Adrenal gland (tissue), 9 donors: ENCODE measurements at regions not wholly inside any gene's neighbourhood (a gene's known extent, or its start where the extent isn't known, plus 50 kb on each side); places are given as distances from the start of the nearest gene placed in this dataset.
A peak's percentile ranks its signal among the peaks of the same experiment; 100 is the strongest.

Source experiments
- DNase-seq, 7 donors: peaks; one replicate each; pipeline ENCODE4 v3.0.0-alpha.2; 2019 to 2020
- H3K27ac ChIP-seq, 5 donors: fragments of 200-600 bp; sonication (generic) in 4 of 5; 1 replicate in 3 of 5; 2 replicates in 2 of 5; pipeline versions ENCODE4 v1.5.1 to v1.8.0; 2016 to 2020; ENCODE audit warnings: mild to moderate bottlenecking in 1 of 5
- H3K27me3 ChIP-seq: fragments of 200-600 bp; 2 replicates; pipeline ENCODE4 v1.8.0; 2021
- H3K36me3 ChIP-seq, 2 donors: fragments of 200-600 bp; replicated peaks in 1 of 2; 1 replicate in 1 of 2; 2 replicates in 1 of 2; pipeline versions ENCODE4 v1.5.1 to v1.8.0; 2018 to 2022
- H3K4me1 ChIP-seq, 2 donors: fragments of 200-600 bp; replicated peaks in 1 of 2; 1 replicate in 1 of 2; 2 replicates in 1 of 2; pipeline versions ENCODE4 v1.5.1 to v1.8.0; 2018 to 2021
- H3K4me3 ChIP-seq, 4 donors: fragments of 200-600 bp; sonication (generic) in 3 of 4; one replicate each; pipeline ENCODE4 v1.5.1; 2016 to 2018
- H3K9me3 ChIP-seq, 3 donors: fragments of 200-600 bp; sonication (generic) in 1 of 3; replicated peaks in 1 of 3; 1 replicate in 2 of 3; 2 replicates in 1 of 3; pipeline versions ENCODE4 v1.5.1 to v1.8.0; 2016 to 2021
- CTCF ChIP-seq, 6 experiments: fragments of 450-650 bp in 4 of 6; fragments of 200-600 bp in 2 of 6; sonication (generic) in 1 of 6; IDR thresholded peaks; 1 replicate in 5 of 6; 2 replicates in 1 of 6; pipeline versions ENCODE4 v1.5.1 to v1.8.0; 2016 to 2021; ENCODE audit warnings: antibody characterized with exemption in 6 of 6, mild to moderate bottlenecking in 2 of 6, moderate library complexity in 1 of 6
- POLR2A ChIP-seq, 2 donors: fragments of 450-650 bp; IDR thresholded peaks; one replicate each; pipeline ENCODE4 v1.6.1; 2017; ENCODE audit warnings: antibody characterized with exemption in 2 of 2, mild to moderate bottlenecking in 2 of 2, moderate library complexity in 1 of 2
- WGBS, 4 donors: extraction: QIAGEN DNeasy Blood & Tissue Kit in 2 of 4; methylation state at CpG; one replicate each; pipeline versions ENCODE4 v1.1.5 to v1.1.7; 2013 to 2017; 5-methylcytosine and 5-hydroxymethylcytosine counted together
- intact Hi-C, 2 donors: fragments of 100-400 bp; cut with DNase I; formaldehyde crosslinking; loops; one replicate each; pipeline versions ENCODE4 v1.14.1 to v1.15.0; 2022 to 2023
- donor health status: healthy with polysubstance abuse.
- donor health status: Bipolar disorder and iron deficiency.
- donor health status: DM: yes; HTN: yes; CAD: no.
- donor health status: DM: no; HTN: no; CAD: no.
- donor health status: DM: no; HTN: no; CAD: no.

- Histone ChIP-seq H3K27me3 (no peaks in the 10 kb centered on the region), H3K36me3 (no peaks in the 10 kb centered on the region), H3K27ac (no peak overlapping the region), H3K4me3 (no peak overlapping the region), H3K4me1 (no peaks in the 10 kb centered on the region), H3K9me3 (no peaks in the 10 kb centered on the region)
- 67 to 85% (median 77%) methylated on average over 4 of the region's 4 CpGs for WGBS, 4 donors
- intact Hi-C loops: no loop called here
- no peak for DNase-seq
- TF ChIP-seq POLR2A (IDR thresholded peaks at IDR 0.05): no peak
- TF ChIP-seq CTCF (IDR thresholded peaks at IDR 0.05): no peak
Observed at GRCh38 chr20:37593710-37594109, 66.0 kb upstream of the BLCAP start.

DNA sequence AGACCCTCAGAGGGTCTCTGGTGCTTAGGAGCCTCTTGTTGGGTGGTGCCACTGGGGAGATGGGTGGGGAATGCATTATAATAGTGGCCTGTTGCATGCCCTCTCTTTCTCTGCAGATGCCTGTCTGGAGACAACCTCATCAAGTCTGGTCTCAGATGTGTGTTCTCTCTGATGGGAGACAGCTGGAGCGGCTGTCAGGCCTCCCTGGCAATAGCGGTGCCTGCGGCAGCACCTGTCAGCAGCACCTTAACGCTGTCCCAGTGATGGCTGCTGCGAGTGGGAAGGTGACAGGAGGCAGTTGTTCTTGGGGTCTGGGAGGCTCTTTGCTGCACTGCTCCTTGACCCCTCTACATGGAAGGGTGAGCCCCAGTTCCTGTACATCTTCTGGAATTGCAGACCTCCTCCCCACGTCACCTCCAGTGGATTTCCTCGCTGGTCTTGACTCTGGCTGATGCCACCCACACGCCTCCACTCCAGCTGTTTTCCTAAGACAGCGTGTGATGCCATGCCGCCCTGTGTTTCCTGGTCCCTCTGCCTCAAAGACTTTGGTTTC lies 63.3 kb upstream of the BLCAP start:
- intact Hi-C loops: no loop called here
- Histone ChIP-seq H3K9me3 (no peaks in the 10 kb centered on the region), H3K27ac (no peak overlapping the region), H3K27me3 (no peaks in the 10 kb centered on the region), H3K4me3 (no peak overlapping the region), H3K36me3 (no peaks in the 10 kb centered on the region), H3K4me1 (no peaks in the 10 kb centered on the region)
- 65 to 79% (median 67%) methylated on average over 5 to 10 of the region's 10 CpGs for WGBS, 4 donors
- DNase-seq: peak in 1 of 7 donors; percentile 72
- TF ChIP-seq POLR2A (IDR thresholded peaks at IDR 0.05) (no peak), CTCF (IDR thresholded peaks at IDR 0.05) (no peak)

- no peaks in the 10 kb centered on the region for H3K36me3 ChIP-seq
- H3K4me3 ChIP-seq: no peak overlapping the region
- DNase-seq: no peak
- WGBS, 4 donors: 71 to 79% (median 75%) methylated on average over 2 of the region's 2 CpGs
- H3K27ac ChIP-seq: no peak overlapping the region
- TF ChIP-seq CTCF (IDR thresholded peaks at IDR 0.05): no peak
- TF ChIP-seq POLR2A (IDR thresholded peaks at IDR 0.05): no peak
- peaks cover 2% of the 10 kb centered on the region for H3K27me3 ChIP-seq
- no peaks in the 10 kb centered on the region for H3K4me1 ChIP-seq
- intact Hi-C loops: no loop called here
- no peaks in the 10 kb centered on the region for H3K9me3 ChIP-seq
Observed at GRCh38 chr20:37586078-37586477, 58.4 kb upstream of the BLCAP start.

DNA sequence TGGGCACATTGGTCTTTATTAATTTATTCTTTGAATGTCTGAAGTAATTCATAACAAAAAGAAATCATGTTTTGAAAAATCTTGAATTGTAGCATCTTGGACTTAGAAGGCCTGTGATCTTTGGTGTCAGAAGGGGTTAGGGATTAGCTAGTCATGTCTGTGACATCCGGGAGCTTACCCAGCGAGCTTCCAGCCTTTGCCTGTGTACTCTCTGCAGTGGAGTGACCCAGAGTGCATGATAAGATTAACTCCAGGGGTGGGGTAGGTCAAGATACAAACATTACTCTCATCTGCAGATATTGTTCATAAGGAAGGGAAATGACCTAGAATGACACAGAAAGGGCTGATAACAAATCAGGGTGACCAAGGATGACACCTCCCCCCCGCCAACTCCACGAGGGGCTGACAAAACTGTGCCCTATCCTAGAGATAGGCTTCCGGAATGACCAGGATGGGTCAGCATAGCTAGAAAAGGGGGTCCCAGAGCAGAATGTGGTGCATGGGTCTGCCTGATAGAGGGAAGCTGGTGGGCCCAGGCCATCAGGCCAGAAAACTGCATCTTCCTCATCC lies 56.6 kb upstream of the BLCAP start:
- intact Hi-C loops: no loop called here
- Histone ChIP-seq H3K4me1 (no peaks in the 10 kb centered on the region), H3K27me3 (peaks cover 11% of the 10 kb centered on the region), H3K27ac (no peak overlapping the region), H3K4me3 (no peak overlapping the region), H3K36me3 (no peaks in the 10 kb centered on the region), H3K9me3 (no peaks in the 10 kb centered on the region)
- DNase-seq: no peak
- TF ChIP-seq CTCF (IDR thresholded peaks at IDR 0.05): no peak
- WGBS, 4 donors: 47 to 69% (median 65%) methylated on average over 5 of the region's 5 CpGs
